SU-DHL-6 (cell line): ENCODE measurements at regions not wholly inside any gene's neighbourhood (a gene's known extent, or its start where the extent isn't known, plus 50 kb on each side); places are given as distances from the start of the nearest gene placed in this dataset.

ENCODE experiments used
- EZH2phosphoT487 ChIP-seq: fragments of 200-600 bp; sonication (generic), shearing (Covaris generic); conservative IDR thresholded peaks from 2 replicates; pipeline ENCODE4 v1.6.1; 2018; ENCODE audit warnings: mild to moderate bottlenecking, antibody characterized with exemption, low read length, moderate library complexity, mixed read lengths
- TF ChIP-seq, protein P1 (sequence below): fragments of 200-600 bp; sonication (generic); IDR thresholded peaks from one replicate; pipeline ENCODE4 v1.5.1; 2017; ENCODE audit warnings: antibody characterized with exemption, mild to moderate bottlenecking, low read length, moderate library complexity; ENCODE audit not compliant: insufficient read depth, poor library complexity, severe bottlenecking

DNA sequence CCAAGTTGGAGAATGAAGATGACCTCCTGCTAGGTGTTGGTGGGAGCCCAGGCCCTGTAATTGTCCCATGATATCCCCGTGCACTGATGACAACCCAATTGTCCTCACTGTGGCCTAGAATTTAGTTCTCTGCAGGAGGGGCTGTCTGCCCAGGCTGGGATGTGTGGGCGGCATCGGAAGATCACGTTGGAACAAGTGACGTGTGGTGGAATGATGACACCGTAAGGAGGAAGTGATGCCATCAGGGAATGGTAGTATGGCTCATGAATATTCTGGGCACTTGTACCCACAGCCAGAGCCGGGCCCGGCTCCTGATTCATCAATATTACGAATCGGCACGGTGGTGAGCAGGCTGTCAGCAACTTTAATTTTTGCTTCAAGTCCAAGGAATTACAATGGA, 111.6 kb downstream of the MIAT start:
- TF ChIP-seq, protein P1, sequence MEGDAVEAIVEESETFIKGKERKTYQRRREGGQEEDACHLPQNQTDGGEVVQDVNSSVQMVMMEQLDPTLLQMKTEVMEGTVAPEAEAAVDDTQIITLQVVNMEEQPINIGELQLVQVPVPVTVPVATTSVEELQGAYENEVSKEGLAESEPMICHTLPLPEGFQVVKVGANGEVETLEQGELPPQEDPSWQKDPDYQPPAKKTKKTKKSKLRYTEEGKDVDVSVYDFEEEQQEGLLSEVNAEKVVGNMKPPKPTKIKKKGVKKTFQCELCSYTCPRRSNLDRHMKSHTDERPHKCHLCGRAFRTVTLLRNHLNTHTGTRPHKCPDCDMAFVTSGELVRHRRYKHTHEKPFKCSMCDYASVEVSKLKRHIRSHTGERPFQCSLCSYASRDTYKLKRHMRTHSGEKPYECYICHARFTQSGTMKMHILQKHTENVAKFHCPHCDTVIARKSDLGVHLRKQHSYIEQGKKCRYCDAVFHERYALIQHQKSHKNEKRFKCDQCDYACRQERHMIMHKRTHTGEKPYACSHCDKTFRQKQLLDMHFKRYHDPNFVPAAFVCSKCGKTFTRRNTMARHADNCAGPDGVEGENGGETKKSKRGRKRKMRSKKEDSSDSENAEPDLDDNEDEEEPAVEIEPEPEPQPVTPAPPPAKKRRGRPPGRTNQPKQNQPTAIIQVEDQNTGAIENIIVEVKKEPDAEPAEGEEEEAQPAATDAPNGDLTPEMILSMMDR = no peak
- no peak for TF ChIP-seq EZH2phosphoT487
